Suppressor macrophage treated with lipopolysaccharide for 4 hours (primary cell): ENCODE measurements at regions not wholly inside any gene's neighbourhood (a gene's known extent, or its start where the extent isn't known, plus 50 kb on each side); places are given as distances from the start of the nearest gene placed in this dataset.

ENCODE experiments used
- DNase-seq: peaks from one replicate; pipeline ENCODE4 v3.0.0-alpha.2; 2020

GRCh38 chr9:107213561-107214028 is 69.5 kb upstream of the RAD23B start:
- DNase-seq: peak; percentile 86

GRCh38 chr9:107214381-107214780 is 68.7 kb upstream of the RAD23B start:
- no peak for DNase-seq

- no peak for DNase-seq
These were observed 68.2 kb upstream of the RAD23B start for GRCh38 chr9:107214915-107215314.

GRCh38 chr9:107215381-107215780 is 67.7 kb upstream of the RAD23B start:
- no peak for DNase-seq

GRCh38 chr9:107216329-107216728 is 66.8 kb upstream of the RAD23B start:
- peak; percentile 18 for DNase-seq

GRCh38 chr9:107218829-107219485 is 64.1 kb upstream of the RAD23B start:
- peak; percentile 34 for DNase-seq

- DNase-seq: no peak
These were observed 63.5 kb upstream of the RAD23B start for GRCh38 chr9:107219486-107220077.

GRCh38 chr9:107221321-107221720 is 61.8 kb upstream of the RAD23B start:
- no peak for DNase-seq

GRCh38 chr9:107222020-107222522 is 61.0 kb upstream of the RAD23B start:
- no peak for DNase-seq

GRCh38 chr9:107223381-107223780 is 59.7 kb upstream of the RAD23B start:
- no peak for DNase-seq

- DNase-seq: no peak
These were observed 58.8 kb upstream of the RAD23B start for GRCh38 chr9:107224252-107224651.

GRCh38 chr9:107226421-107226820 is 56.7 kb upstream of the RAD23B start:
- no peak for DNase-seq

GRCh38 chr9:107227774-107228173 is 55.3 kb upstream of the RAD23B start:
- no peak for DNase-seq

GRCh38 chr9:107228496-107229039 is 54.5 kb upstream of the RAD23B start:
- no peak for DNase-seq

GRCh38 chr9:107229241-107229741 is 53.8 kb upstream of the RAD23B start:
- no peak for DNase-seq
